Hepatocyte (in vitro differentiated cells): ENCODE measurements at regions not wholly inside any gene's neighbourhood (a gene's known extent, or its start where the extent isn't known, plus 50 kb on each side); places are given as distances from the start of the nearest gene placed in this dataset.
A peak's percentile ranks its signal among the peaks of the same experiment; 100 is the strongest.

ENCODE experiments used
- DNase-seq: peaks from one replicate; pipeline ENCODE4 v3.0.0-alpha.2; 2016; ENCODE audit warnings: low spot score
- H2AFZ ChIP-seq: fragments of 200-600 bp; sonication (generic); 2 replicates; pipeline ENCODE4 v1.6.0; 2016; ENCODE audit warnings: antibody characterized with exemption, mild to moderate bottlenecking
- H3K27ac ChIP-seq: fragments of 200-600 bp; sonication (generic); 2 replicates; pipeline ENCODE4 v1.5.1; 2016; ENCODE audit warnings: mild to moderate bottlenecking
- H3K27me3 ChIP-seq: fragments of 200-600 bp; sonication (generic); 2 replicates; pipeline ENCODE4 v1.6.1; 2016
- H3K36me3 ChIP-seq: fragments of 200-600 bp; sonication (generic); replicated peaks from 2 replicates; pipeline ENCODE4 v1.5.1; 2016; ENCODE audit warnings: low read depth; ENCODE audit not compliant: insufficient read depth
- H3K4me1 ChIP-seq: fragments of 200-600 bp; sonication (generic); 2 replicates; pipeline ENCODE4 v1.5.1; 2016; ENCODE audit warnings: mild to moderate bottlenecking, moderate library complexity; ENCODE audit not compliant: insufficient read depth
- H3K4me2 ChIP-seq: fragments of 200-600 bp; sonication (generic); 2 replicates; pipeline ENCODE4 v1.6.0; 2016
- H3K4me3 ChIP-seq: fragments of 200-600 bp; sonication (generic); 2 replicates; pipeline ENCODE4 v1.5.1; 2016; ENCODE audit warnings: mild to moderate bottlenecking
- H3K79me2 ChIP-seq: fragments of 200-600 bp; sonication (generic); 2 replicates; pipeline ENCODE4 v1.6.0; 2017; ENCODE audit warnings: mild to moderate bottlenecking
- H3K9me2 ChIP-seq: fragments of 200-600 bp; sonication (generic); replicated peaks from 2 replicates; pipeline ENCODE4 v1.6.0; 2017; ENCODE audit warnings: mild to moderate bottlenecking; ENCODE audit not compliant: insufficient read depth
- H3K9me3 ChIP-seq: fragments of 200-600 bp; sonication (generic); 2 replicates; pipeline ENCODE4 v1.5.1; 2016; ENCODE audit warnings: low read depth, mild to moderate bottlenecking
- H4K20me1 ChIP-seq: fragments of 200-600 bp; sonication (generic); 2 replicates; pipeline ENCODE4 v1.6.0; 2016; ENCODE audit warnings: mild to moderate bottlenecking; ENCODE audit not compliant: insufficient read depth, poor library complexity, severe bottlenecking
- EZH2 ChIP-seq: fragments of 200-600 bp; sonication (generic); IDR thresholded peaks from 2 replicates; pipeline ENCODE4 v1.6.1; 2016; ENCODE audit warnings: antibody characterized with exemption, mild to moderate bottlenecking, borderline replicate concordance
- EZH2phosphoT487 ChIP-seq: fragments of 200-600 bp; sonication (generic); IDR thresholded peaks from one replicate; pipeline ENCODE4 v1.6.1; 2018; ENCODE audit warnings: antibody characterized with exemption, mild to moderate bottlenecking, low read depth, moderate library complexity; ENCODE audit not compliant: unreplicated experiment, severe bottlenecking
- WGBS: methylation state at CpG from one replicate; pipeline ENCODE4 v1.1.6; 2016; ENCODE audit warnings: low lambda C conversion rate; ENCODE audit errors: missing lambda C conversion rate; 5-methylcytosine and 5-hydroxymethylcytosine counted together
- TF ChIP-seq, protein P1 (sequence below): fragments of 200-600 bp; sonication (generic); IDR thresholded peaks from 2 replicates; pipeline ENCODE4 v1.5.1; 2016; ENCODE audit warnings: antibody characterized with exemption, mild to moderate bottlenecking; ENCODE audit not compliant: poor library complexity

DNA sequence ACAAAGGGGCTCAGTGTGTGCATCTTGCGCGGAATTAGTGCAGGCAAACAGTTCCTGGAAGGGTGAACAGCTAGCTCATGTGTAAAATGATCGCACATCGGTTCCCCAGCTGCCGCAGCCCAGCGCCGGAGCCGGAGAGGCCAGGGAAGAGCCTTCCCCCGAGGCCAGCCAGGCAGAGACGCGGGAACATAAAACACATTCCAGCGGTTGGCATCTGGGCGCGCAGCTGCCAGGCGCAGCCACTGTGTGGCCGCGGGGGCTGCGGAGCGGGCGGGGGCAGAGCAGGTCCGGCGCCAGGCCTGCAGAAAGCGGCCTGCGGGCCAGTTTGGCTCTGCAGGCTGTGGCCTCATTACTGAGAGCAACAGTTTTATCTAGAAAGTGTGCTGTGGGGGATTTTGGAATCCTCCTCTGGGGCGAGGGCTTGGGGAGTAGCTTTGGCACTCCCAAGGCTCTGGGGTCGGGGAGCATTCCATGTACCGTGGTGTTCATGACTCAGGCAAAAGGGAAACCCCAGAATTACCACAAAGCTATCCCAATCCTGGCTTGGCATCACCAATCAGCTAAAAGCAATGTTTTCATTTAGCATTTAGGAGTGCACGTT, 74.3 kb downstream of the SAMD9 start:
- Histone ChIP-seq H3K27ac (peak overlapping the region; percentile 11), H3K79me2 (no peaks in the 10 kb centered on the region), H3K9me2 (no peaks in the 10 kb centered on the region), H3K4me1 (peaks cover 2% of the 10 kb centered on the region), H3K36me3 (no peaks in the 10 kb centered on the region), H3K4me3 (no peak overlapping the region), H2AFZ (peak overlapping the region; percentile 42), H3K27me3 (no peaks in the 10 kb centered on the region), H3K9me3 (no peaks in the 10 kb centered on the region), H3K4me2 (peak overlapping the region; percentile 69), H4K20me1 (no peaks in the 10 kb centered on the region)
- DNase-seq: peak; percentile 28
- TF ChIP-seq EZH2 (no peak), EZH2phosphoT487 (no peak)
- TF ChIP-seq, protein P1, sequence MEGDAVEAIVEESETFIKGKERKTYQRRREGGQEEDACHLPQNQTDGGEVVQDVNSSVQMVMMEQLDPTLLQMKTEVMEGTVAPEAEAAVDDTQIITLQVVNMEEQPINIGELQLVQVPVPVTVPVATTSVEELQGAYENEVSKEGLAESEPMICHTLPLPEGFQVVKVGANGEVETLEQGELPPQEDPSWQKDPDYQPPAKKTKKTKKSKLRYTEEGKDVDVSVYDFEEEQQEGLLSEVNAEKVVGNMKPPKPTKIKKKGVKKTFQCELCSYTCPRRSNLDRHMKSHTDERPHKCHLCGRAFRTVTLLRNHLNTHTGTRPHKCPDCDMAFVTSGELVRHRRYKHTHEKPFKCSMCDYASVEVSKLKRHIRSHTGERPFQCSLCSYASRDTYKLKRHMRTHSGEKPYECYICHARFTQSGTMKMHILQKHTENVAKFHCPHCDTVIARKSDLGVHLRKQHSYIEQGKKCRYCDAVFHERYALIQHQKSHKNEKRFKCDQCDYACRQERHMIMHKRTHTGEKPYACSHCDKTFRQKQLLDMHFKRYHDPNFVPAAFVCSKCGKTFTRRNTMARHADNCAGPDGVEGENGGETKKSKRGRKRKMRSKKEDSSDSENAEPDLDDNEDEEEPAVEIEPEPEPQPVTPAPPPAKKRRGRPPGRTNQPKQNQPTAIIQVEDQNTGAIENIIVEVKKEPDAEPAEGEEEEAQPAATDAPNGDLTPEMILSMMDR: no peak
- 26% methylated on average over 28 of the region's 28 CpGs for WGBS

DNA sequence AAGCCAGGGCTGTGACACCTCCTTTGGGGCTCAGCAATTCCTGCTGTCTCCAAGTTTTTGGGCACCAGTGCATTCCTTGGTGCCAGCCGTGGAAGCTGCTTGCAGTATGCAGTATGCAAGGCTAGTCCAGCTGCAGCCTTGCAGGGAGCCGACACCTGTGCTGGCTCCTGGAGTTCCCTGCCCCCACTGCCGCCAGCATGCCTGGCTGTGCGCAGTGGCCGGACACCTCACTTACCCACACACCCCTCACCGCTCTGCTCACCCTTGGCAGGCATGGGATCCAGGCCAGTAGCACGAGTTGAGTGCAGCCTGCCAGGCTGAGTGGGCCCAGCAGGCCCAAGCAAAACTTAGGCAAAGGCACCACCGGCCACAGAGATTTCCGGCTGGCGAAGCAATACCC, 77.4 kb downstream of the SAMD9 start:
- Histone ChIP-seq H4K20me1 (no peaks in the 10 kb centered on the region), H3K4me3 (no peak overlapping the region), H3K27me3 (no peaks in the 10 kb centered on the region), H3K4me2 (no peak overlapping the region), H3K27ac (no peak overlapping the region), H3K79me2 (no peaks in the 10 kb centered on the region), H3K9me2 (no peaks in the 10 kb centered on the region), H2AFZ (no peak overlapping the region), H3K9me3 (no peaks in the 10 kb centered on the region), H3K36me3 (no peaks in the 10 kb centered on the region), H3K4me1 (peaks cover 2% of the 10 kb centered on the region)
- TF ChIP-seq EZH2 (no peak), EZH2phosphoT487 (no peak)
- TF ChIP-seq, protein P1: no peak
- DNase-seq: no peak
- 80% methylated on average over 10 of the region's 10 CpGs for WGBS

DNA sequence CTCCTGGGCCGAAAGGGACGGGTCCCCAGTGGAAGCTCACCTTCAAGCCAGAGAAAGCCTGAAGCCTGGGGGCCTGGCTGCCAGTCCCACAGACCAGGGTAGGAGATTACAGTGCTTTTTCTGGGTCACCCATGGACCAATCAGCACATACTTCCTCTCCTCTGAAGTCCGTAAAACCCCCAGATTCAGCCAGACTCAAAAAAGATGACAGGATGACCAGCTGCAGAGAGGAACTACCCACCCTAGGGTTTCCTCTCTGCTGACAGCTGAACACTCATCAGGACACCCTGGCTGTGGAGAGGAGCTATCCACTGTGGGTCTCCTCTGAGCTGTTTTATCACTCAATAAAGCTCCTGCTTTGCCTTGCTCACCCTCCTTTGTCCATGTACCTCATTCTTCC, 78.0 kb downstream of the SAMD9 start:
- Histone ChIP-seq H3K27ac (no peak overlapping the region), H3K9me2 (no peaks in the 10 kb centered on the region), H3K4me1 (peaks cover 2% of the 10 kb centered on the region), H3K4me3 (no peak overlapping the region), H3K79me2 (no peaks in the 10 kb centered on the region), H2AFZ (no peak overlapping the region), H3K9me3 (no peaks in the 10 kb centered on the region), H4K20me1 (no peaks in the 10 kb centered on the region), H3K4me2 (no peak overlapping the region), H3K36me3 (no peaks in the 10 kb centered on the region), H3K27me3 (no peaks in the 10 kb centered on the region)
- WGBS: 98% methylated on average over 3 of the region's 3 CpGs
- DNase-seq: no peak
- TF ChIP-seq, protein P1: no peak
- no peak for TF ChIP-seq EZH2phosphoT487
- TF ChIP-seq EZH2: no peak
